Ishikawa (cell line): ENCODE measurements at regions not wholly inside any gene's neighbourhood (a gene's known extent, or its start where the extent isn't known, plus 50 kb on each side); places are given as distances from the start of the nearest gene placed in this dataset.

Source experiments
- CEBPB ChIP-seq: IDR thresholded peaks from 2 replicates; pipeline ENCODE4 v1.6.1; 2012
- CREB1 ChIP-seq: IDR thresholded peaks from 2 replicates; pipeline ENCODE4 v1.6.1; 2012; ENCODE audit warnings: low read depth
- EGR1 ChIP-seq: IDR thresholded peaks from 2 replicates; pipeline ENCODE4 v1.6.1; 2012
- EP300 ChIP-seq: IDR thresholded peaks from 2 replicates; pipeline ENCODE4 v1.6.1; 2012; ENCODE audit warnings: borderline replicate concordance
- FOXM1 ChIP-seq: IDR thresholded peaks from 2 replicates; pipeline ENCODE4 v1.6.1; 2012; ENCODE audit warnings: low read depth, borderline replicate concordance
- MAX ChIP-seq: IDR thresholded peaks from 2 replicates; pipeline ENCODE4 v1.6.1; 2012
- NFIC ChIP-seq: IDR thresholded peaks from 2 replicates; pipeline ENCODE4 v1.6.1; 2012
- RAD21 ChIP-seq: IDR thresholded peaks from 2 replicates; pipeline ENCODE4 v1.6.1; 2012; ENCODE audit warnings: low read depth
- TAF1 ChIP-seq: IDR thresholded peaks from 2 replicates; pipeline ENCODE4 v1.6.1; 2012; ENCODE audit warnings: low read depth, mild to moderate bottlenecking
- TCF12 ChIP-seq: IDR thresholded peaks from 2 replicates; pipeline ENCODE4 v1.6.1; 2012; ENCODE audit warnings: low read depth
- TEAD4 ChIP-seq: IDR thresholded peaks from 2 replicates; pipeline ENCODE4 v1.6.1; 2012
- YY1 ChIP-seq: IDR thresholded peaks from 2 replicates; pipeline ENCODE4 v1.6.1; 2012; ENCODE audit warnings: low read depth
- ZBTB7A ChIP-seq: IDR thresholded peaks from 2 replicates; pipeline ENCODE4 v1.6.1; 2012; ENCODE audit warnings: low read depth
- TF ChIP-seq, protein P1 (sequence below): IDR thresholded peaks from 2 replicates; pipeline ENCODE4 v1.6.1; 2012
- TF ChIP-seq, protein P2 (sequence below): IDR thresholded peaks from 2 replicates; pipeline ENCODE4 v1.6.1; 2012; ENCODE audit warnings: low read depth, mild to moderate bottlenecking

- TF ChIP-seq YY1 (no peak), MAX (no peak), TAF1 (no peak), ZBTB7A (no peak), CREB1 (no peak), RAD21 (no peak), CEBPB (no peak), TEAD4 (no peak), TCF12 (no peak), EGR1 (no peak), FOXM1 (no peak), NFIC (no peak), EP300 (no peak)
- TF ChIP-seq, protein P1, sequence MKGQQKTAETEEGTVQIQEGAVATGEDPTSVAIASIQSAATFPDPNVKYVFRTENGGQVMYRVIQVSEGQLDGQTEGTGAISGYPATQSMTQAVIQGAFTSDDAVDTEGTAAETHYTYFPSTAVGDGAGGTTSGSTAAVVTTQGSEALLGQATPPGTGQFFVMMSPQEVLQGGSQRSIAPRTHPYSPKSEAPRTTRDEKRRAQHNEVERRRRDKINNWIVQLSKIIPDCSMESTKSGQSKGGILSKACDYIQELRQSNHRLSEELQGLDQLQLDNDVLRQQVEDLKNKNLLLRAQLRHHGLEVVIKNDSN, result no peak
- TF ChIP-seq, protein P2, sequence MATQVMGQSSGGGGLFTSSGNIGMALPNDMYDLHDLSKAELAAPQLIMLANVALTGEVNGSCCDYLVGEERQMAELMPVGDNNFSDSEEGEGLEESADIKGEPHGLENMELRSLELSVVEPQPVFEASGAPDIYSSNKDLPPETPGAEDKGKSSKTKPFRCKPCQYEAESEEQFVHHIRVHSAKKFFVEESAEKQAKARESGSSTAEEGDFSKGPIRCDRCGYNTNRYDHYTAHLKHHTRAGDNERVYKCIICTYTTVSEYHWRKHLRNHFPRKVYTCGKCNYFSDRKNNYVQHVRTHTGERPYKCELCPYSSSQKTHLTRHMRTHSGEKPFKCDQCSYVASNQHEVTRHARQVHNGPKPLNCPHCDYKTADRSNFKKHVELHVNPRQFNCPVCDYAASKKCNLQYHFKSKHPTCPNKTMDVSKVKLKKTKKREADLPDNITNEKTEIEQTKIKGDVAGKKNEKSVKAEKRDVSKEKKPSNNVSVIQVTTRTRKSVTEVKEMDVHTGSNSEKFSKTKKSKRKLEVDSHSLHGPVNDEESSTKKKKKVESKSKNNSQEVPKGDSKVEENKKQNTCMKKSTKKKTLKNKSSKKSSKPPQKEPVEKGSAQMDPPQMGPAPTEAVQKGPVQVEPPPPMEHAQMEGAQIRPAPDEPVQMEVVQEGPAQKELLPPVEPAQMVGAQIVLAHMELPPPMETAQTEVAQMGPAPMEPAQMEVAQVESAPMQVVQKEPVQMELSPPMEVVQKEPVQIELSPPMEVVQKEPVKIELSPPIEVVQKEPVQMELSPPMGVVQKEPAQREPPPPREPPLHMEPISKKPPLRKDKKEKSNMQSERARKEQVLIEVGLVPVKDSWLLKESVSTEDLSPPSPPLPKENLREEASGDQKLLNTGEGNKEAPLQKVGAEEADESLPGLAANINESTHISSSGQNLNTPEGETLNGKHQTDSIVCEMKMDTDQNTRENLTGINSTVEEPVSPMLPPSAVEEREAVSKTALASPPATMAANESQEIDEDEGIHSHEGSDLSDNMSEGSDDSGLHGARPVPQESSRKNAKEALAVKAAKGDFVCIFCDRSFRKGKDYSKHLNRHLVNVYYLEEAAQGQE, result no peak
These were observed 797.0 kb downstream of the GALR1 start for GRCh38 chr18:78046631-78047030.

DNA sequence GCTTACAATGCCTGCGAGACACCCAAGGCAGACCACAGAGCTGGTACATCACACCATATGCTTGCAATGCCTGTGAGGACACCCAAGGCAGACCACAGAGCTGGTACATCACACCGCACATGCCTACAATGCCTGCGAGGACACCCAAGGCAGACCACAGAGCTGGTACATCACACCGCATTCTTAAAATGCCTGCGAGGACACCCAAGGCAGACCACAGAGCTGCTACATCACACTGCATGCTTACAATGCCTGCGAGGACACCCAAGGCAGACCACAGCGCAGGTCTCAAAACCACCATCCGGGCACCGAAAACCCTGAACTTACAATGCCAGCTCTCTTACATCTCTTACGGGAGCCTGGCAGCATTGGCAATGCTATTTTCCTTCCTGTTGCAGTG lies 799.6 kb downstream of the GALR1 start:
- TF ChIP-seq TCF12 (no peak), EP300 (no peak), MAX (no peak), RAD21 (no peak), TEAD4 (no peak), CREB1 (no peak), ZBTB7A (no peak), TAF1 (no peak), NFIC (no peak), EGR1 (no peak)
- TF ChIP-seq, protein P1, result no peak

GRCh38 chr18:78054801-78055200 lies 805.2 kb downstream of the GALR1 start:
- TF ChIP-seq EP300, result no peak
- no peak for TF ChIP-seq CREB1
- TF ChIP-seq NFIC, result no peak
- TF ChIP-seq MAX, result no peak
- no peak for TF ChIP-seq TCF12
- TF ChIP-seq TEAD4, result no peak

GRCh38 chr18:78056011-78056410 lies 806.4 kb downstream of the GALR1 start:
- no peak for TF ChIP-seq TAF1
- TF ChIP-seq YY1, result no peak
- TF ChIP-seq CEBPB, result no peak
- TF ChIP-seq, protein P1, result no peak
- TF ChIP-seq TEAD4, result no peak
- no peak for TF ChIP-seq NFIC
- TF ChIP-seq MAX, result no peak
- TF ChIP-seq EP300, result no peak
- no peak for TF ChIP-seq TCF12
- TF ChIP-seq, protein P2, result no peak
- no peak for TF ChIP-seq RAD21
- TF ChIP-seq FOXM1, result no peak
- no peak for TF ChIP-seq CREB1
- no peak for TF ChIP-seq ZBTB7A
- TF ChIP-seq EGR1, result no peak

GRCh38 chr18:78069784-78070664 lies 820.4 kb downstream of the GALR1 start:
- no peak for TF ChIP-seq EGR1
- no peak for TF ChIP-seq CREB1
- TF ChIP-seq YY1, result no peak
- TF ChIP-seq FOXM1, result no peak
- no peak for TF ChIP-seq RAD21
